ENCODE measurements at regions not wholly inside any gene's neighbourhood (a gene's known extent, or its start where the extent isn't known, plus 50 kb on each side); places are given as distances from the start of the nearest gene placed in this dataset.

DNA sequence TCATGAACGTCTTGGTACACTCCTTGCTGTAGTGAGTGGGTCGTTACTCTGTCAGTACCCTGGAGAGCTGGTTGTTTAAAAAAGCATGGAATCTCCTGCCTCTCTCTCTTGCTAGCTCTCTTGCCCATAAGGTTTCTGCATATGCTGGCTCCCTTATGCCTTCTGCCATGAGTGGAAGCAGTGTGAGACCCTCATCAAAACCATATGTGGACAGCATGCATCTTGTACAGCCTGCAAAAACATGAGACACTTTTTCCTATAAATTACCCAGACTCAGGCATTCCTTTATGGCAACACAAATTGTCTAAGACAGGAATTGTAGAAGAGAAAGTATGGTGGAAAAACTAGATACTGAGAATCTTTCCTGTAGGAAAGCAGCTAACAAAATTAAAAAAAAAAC is 516.3 kb downstream of the SLITRK6 start:
- no peak for DNase-seq

DNA sequence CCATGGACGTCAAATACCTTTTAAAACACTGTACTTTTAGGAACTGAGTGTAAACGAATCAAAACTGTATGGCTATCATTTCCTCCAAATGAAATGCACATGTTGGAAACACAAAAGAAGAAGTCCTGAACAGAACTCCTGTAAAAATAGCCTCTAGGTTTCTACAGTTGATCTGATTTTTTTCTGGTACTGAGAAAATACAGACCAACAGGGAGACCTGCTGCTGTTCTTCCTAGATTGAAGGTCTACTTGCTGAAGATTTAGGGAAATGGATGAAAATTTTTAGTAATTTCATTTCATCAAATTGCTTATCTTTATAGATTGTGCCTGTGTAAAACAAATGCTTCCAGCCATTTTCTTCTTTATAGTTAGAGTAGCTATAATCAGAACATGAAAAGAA is 520.4 kb downstream of the SLITRK6 start:
- DNase-seq = no peak

- DNase-seq = no peak
Measured at GRCh38 chr13:85277748-85278147, 521.5 kb downstream of the SLITRK6 start.

DNA sequence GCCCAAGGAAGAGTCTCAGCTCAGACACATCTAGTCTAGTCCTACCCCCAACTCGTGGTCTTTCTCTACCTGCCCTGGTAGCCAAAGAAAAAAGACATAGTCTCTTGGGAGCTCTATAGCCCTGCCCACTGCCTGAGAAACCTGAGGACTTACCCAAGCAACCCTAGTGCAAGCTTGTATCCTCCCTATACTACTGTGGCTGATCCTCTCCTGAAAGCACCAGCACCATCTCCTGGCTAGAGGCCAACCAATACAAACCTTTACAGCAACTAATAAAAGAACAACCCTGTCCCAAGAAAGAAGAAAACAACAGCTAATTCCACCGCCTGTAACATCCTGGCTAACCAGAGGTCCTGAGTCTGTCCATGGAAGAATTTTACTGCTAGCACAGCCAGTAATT is 532.4 kb downstream of the SLITRK6 start:
- DNase-seq = no peak

DNA sequence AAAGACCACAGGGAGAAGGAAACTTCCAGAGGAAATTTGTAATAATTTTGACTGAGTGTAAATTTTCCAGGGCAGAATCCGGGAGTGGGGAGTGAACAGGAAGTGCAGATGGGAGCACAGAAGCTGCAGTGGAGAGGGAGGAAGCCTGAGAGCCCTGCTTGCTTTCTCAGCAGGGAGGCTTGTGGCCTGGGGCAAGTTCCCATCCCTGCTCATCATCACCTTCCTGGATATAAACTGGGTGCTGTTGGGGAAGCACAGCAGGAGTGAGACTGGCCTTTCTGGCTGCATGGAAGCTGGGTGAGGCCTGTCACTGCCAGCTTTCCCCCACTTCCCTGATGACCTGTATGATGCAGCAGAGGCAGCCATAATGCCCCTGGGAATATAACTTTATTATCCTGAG is 532.9 kb downstream of the SLITRK6 start:
- DNase-seq = no peak

DNA sequence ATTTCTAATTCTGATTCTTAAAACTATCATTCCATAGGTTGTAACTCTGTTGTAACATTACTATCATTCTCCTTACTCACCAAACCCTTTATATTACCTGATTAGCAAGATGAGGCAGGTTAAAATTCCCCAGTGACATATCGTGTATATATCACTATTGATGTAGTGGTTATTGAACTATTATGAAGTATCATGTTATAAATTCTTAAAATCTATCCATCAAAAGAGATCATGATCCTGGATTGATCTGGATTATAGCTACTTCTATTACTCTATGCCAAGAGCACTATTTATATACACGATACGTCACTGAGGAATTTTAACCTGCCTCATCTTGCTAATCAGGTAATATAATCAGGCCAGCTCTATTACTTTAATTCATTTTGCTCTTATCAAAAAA is 533.9 kb downstream of the SLITRK6 start:
- no peak for DNase-seq

- no peak for DNase-seq
Measured at GRCh38 chr13:85262499-85262898, 536.7 kb downstream of the SLITRK6 start.

GRCh38 chr13:85261757-85262346 is 537.4 kb downstream of the SLITRK6 start:
- DNase-seq = no peak

GRCh38 chr13:85260896-85261295 is 538.3 kb downstream of the SLITRK6 start:
- no peak for DNase-seq

DNA sequence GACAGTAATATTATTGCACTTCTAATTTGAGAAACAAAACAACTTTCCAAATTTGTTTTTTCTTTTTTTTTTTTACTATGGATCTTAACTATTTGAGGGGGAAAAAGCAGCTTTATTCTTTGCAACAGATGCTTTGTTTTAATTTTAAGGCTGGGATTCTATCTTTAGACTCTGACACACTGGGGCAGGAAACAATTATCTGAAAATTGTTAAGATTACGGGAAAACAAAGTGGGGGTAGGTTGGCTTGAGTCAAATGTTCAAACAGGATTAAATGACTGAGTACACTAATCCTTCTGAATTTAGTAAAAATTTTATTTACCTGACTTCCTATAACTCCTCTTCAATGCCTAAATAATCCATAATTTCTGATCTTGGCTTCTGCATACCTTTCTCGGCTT is 543.2 kb downstream of the SLITRK6 start:
- no peak for DNase-seq

GRCh38 chr13:85254641-85255040 is 544.6 kb downstream of the SLITRK6 start:
- DNase-seq = no peak

DNA sequence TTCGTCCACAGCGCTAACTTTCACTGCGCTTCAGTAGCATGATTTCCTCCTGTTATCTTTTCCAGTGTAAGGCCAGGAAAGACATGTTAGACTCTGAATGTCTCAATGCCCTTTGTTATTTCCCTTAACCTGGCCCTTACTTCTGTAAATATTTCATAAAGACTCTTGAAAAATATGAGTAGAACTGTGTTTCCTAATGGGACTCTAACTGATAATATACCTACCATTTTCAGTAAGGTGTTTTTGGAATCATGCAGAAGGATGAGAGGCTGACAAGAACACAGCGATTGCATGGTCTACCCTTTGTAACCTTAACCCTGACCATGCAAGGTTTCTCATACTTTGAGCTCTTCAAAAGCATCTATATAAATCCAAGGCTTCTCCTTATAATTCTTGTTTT is 550.1 kb downstream of the SLITRK6 start:
- DNase-seq = no peak

- no peak for DNase-seq
Measured at GRCh38 chr13:85247780-85248179, 551.4 kb downstream of the SLITRK6 start.

GRCh38 chr13:85243831-85244230 is 555.4 kb downstream of the SLITRK6 start:
- no peak for DNase-seq

GRCh38 chr13:85241060-85241459 is 558.2 kb downstream of the SLITRK6 start:
- no peak for DNase-seq

DNA sequence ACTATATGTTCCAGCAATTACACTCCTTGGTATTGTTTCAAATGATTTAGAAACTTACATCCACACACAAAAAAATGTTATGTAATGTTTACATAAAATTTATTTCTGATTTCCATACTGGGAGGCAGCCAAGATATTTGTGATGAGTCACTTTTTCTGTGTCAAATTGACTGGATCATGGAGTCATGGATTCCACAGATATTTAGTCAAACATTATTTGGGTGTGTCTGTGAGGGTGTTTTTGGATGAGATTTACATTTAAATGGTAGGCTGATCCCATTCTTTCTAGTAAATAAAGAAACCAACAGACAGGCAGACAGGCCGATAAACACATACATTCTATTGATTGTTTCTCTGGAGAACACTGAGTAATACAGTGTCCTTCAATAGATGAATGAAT is 562.8 kb downstream of the SLITRK6 start:
- no peak for DNase-seq

GRCh38 chr13:85230691-85231093 is 568.5 kb downstream of the SLITRK6 start:
- no peak for DNase-seq

DNA sequence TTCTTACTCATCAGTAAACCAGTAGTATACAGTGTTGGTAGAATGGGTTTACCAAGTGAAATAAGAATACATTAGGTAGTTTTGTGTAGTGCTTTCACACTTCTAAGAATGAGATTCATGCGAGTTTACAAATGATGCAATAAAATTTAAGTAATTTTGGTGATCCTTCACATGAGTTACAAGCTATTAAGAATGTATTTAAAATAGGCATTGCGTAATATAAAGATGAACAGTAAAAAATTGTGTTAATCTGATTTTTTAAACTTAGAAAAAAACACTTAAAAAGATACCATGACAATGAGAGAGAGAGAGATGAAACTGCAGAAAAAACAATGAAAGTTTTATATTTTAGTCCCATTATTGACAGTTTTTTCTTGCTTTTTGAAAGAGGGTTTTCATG is 570.5 kb downstream of the SLITRK6 start:
- DNase-seq = no peak

- no peak for DNase-seq
Measured at GRCh38 chr13:85223883-85224656, 575.1 kb downstream of the SLITRK6 start.

DNA sequence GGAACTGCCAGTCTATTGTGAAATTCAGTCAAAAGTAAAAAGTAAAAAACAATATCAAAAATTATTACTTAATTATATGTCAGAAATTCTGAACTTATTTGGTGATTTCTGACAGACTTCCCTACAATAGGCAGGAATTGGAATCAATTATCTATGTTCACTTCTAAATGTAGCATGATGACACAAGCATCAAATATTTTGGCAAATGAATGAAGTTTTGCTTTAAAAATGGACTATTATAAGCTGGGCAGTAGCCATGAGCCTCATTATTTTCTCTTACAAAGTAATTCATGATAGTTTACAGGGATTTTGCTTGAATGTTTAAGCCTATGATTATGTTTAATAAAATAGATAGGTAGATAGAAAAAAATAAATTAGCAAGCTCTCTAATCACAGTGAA is 582.6 kb downstream of the SLITRK6 start:
- DNase-seq = no peak

GRCh38 chr13:85212692-85213091 is 586.5 kb downstream of the SLITRK6 start:
- no peak for DNase-seq

- DNase-seq = no peak
Measured at GRCh38 chr13:85204668-85205344, 594.4 kb downstream of the SLITRK6 start.

GRCh38 chr13:85197431-85197830 is 601.8 kb downstream of the SLITRK6 start:
- no peak for DNase-seq

GRCh38 chr13:85194482-85194881 is 604.7 kb downstream of the SLITRK6 start:
- no peak for DNase-seq
